HG03103 (cell line): ENCODE measurements at regions not wholly inside any gene's neighbourhood (a gene's known extent, or its start where the extent isn't known, plus 50 kb on each side); places are given as distances from the start of the nearest gene placed in this dataset.
"Not testable (repeated sequence)": the region's sequence is repeated elsewhere in the genome, so short reads cannot be mapped to it uniquely, and the experiment has no call there.

ENCODE experiments used
- ATAC-seq: cut with Tn5 transposase; IDR thresholded peaks from one replicate; pipeline ENCODE4 v1.9.1; 2021; ENCODE audit warnings: low read depth; ENCODE audit not compliant: unreplicated experiment

GRCh38 chr14:31911160-31911559 is 165.9 kb upstream of the ARHGAP5 start:
- ATAC-seq, result no peak

GRCh38 chr14:31913370-31913769 is 163.7 kb upstream of the ARHGAP5 start:
- ATAC-seq, result no peak

GRCh38 chr14:31918289-31918688 is 158.8 kb upstream of the ARHGAP5 start:
- ATAC-seq, result not testable (repeated sequence)

- no peak for ATAC-seq
Observed at GRCh38 chr14:31920001-31920400, 157.1 kb upstream of the ARHGAP5 start.

GRCh38 chr14:31920989-31921650 is 156.0 kb upstream of the ARHGAP5 start:
- no peak for ATAC-seq

GRCh38 chr14:31921721-31922120 is 155.4 kb upstream of the ARHGAP5 start:
- ATAC-seq, result no peak

- no peak for ATAC-seq
Observed at GRCh38 chr14:31926123-31926522, 151.0 kb upstream of the ARHGAP5 start.

GRCh38 chr14:31926652-31927347 is 150.3 kb upstream of the ARHGAP5 start:
- ATAC-seq, result no peak

- ATAC-seq, result no peak
Observed at GRCh38 chr14:31927348-31927832, 149.7 kb upstream of the ARHGAP5 start.

- no peak for ATAC-seq
Observed at GRCh38 chr14:31930070-31930469, 147.0 kb upstream of the ARHGAP5 start.

- ATAC-seq, result no peak
Observed at GRCh38 chr14:31930493-31931240, 146.4 kb upstream of the ARHGAP5 start.

- ATAC-seq, result no peak
Observed at GRCh38 chr14:31932675-31933074, 144.4 kb upstream of the ARHGAP5 start.

- ATAC-seq, result no peak
Observed at GRCh38 chr14:31933716-31934115, 143.4 kb upstream of the ARHGAP5 start.

GRCh38 chr14:31934767-31935266 is 142.3 kb upstream of the ARHGAP5 start:
- ATAC-seq, result no peak

- ATAC-seq, result no peak
Observed at GRCh38 chr14:31935391-31935790, 141.7 kb upstream of the ARHGAP5 start.

- ATAC-seq, result no peak
Observed at GRCh38 chr14:31936115-31936514, 141.0 kb upstream of the ARHGAP5 start.

- peak; percentile 100 for ATAC-seq
Observed at GRCh38 chr14:31937730-31938346, 139.3 kb upstream of the ARHGAP5 start.

GRCh38 chr14:31939934-31940333 is 137.2 kb upstream of the ARHGAP5 start:
- ATAC-seq, result no peak

- no peak for ATAC-seq
Observed at GRCh38 chr14:31941487-31941886, 135.6 kb upstream of the ARHGAP5 start.

- no peak for ATAC-seq
Observed at GRCh38 chr14:31942166-31942841, 134.8 kb upstream of the ARHGAP5 start.
